ENCODE measurements at regions not wholly inside any gene's neighbourhood (a gene's known extent, or its start where the extent isn't known, plus 50 kb on each side); places are given as distances from the start of the nearest gene placed in this dataset.
A peak's percentile ranks its signal among the peaks of the same experiment; 100 is the strongest.

GRCh38 chr20:22338140-22338708 lies 246.1 kb downstream of the FOXA2 start:
- DNase-seq (ENCODE audit: low read depth), result no peak
- no peak overlapping the region for H3K4me3 ChIP-seq (ENCODE audit: low read depth, low read length)
- no peak for TF ChIP-seq CTCF (IDR thresholded peaks at IDR 0.05; ENCODE audit: insufficient read depth, low read length)

- DNase-seq (ENCODE audit: low read depth), result no peak
- H3K4me3 ChIP-seq (ENCODE audit: low read depth, low read length), result no peak overlapping the region
- TF ChIP-seq CTCF (IDR thresholded peaks at IDR 0.05; ENCODE audit: insufficient read depth, low read length), result no peak
Measured at GRCh38 chr20:22335210-22335609, 249.2 kb downstream of the FOXA2 start.

- DNase-seq (ENCODE audit: low read depth), result peak; percentile 76
- TF ChIP-seq CTCF (IDR thresholded peaks at IDR 0.05; ENCODE audit: insufficient read depth, low read length), result peak; percentile 87
- H3K4me3 ChIP-seq (ENCODE audit: low read depth, low read length), result no peak overlapping the region
Measured at GRCh38 chr20:22333885-22334545, 250.4 kb downstream of the FOXA2 start.

- H3K4me3 ChIP-seq (ENCODE audit: low read depth, low read length), result no peak overlapping the region
- TF ChIP-seq CTCF (IDR thresholded peaks at IDR 0.05; ENCODE audit: insufficient read depth, low read length), result no peak
- peak; percentile 18 for DNase-seq (ENCODE audit: low read depth)
Measured at GRCh38 chr20:22324505-22324904, 259.9 kb downstream of the FOXA2 start.

- H3K4me3 ChIP-seq (ENCODE audit: low read depth, low read length), result no peak overlapping the region
- no peak for DNase-seq (ENCODE audit: low read depth)
- no peak for TF ChIP-seq CTCF (IDR thresholded peaks at IDR 0.05; ENCODE audit: insufficient read depth, low read length)
Measured at GRCh38 chr20:22322513-22322912, 261.9 kb downstream of the FOXA2 start.

GRCh38 chr20:22321191-22321590 lies 263.2 kb downstream of the FOXA2 start:
- no peak for TF ChIP-seq CTCF (IDR thresholded peaks at IDR 0.05; ENCODE audit: insufficient read depth, low read length)
- H3K4me3 ChIP-seq (ENCODE audit: low read depth, low read length), result no peak overlapping the region
- DNase-seq (ENCODE audit: low read depth), result no peak

All from fibroblast of the aortic adventitia (primary cell).